ENCODE measurements at regions not wholly inside any gene's neighbourhood (a gene's known extent, or its start where the extent isn't known, plus 50 kb on each side); places are given as distances from the start of the nearest gene placed in this dataset.

- DNase-seq (ENCODE audit: low read depth): no peak
Measured at GRCh38 chr12:132393245-132393795, 63.9 kb upstream of the GALNT9 start.

- DNase-seq (ENCODE audit: low read depth): no peak
Measured at GRCh38 chr12:132392389-132393244, 63.2 kb upstream of the GALNT9 start.

- no peak for DNase-seq (ENCODE audit: low read depth)
Measured at GRCh38 chr12:132391326-132392041, 62.1 kb upstream of the GALNT9 start.

- DNase-seq (ENCODE audit: low read depth): no peak
Measured at GRCh38 chr12:132390287-132391076, 61.1 kb upstream of the GALNT9 start.

GRCh38 chr12:132389526-132390286 lies 60.3 kb upstream of the GALNT9 start:
- no peak for DNase-seq (ENCODE audit: low read depth)

GRCh38 chr12:132389026-132389425 lies 59.6 kb upstream of the GALNT9 start:
- DNase-seq (ENCODE audit: low read depth): no peak

GRCh38 chr12:132388379-132389015 lies 59.1 kb upstream of the GALNT9 start:
- no peak for DNase-seq (ENCODE audit: low read depth)

- no peak for DNase-seq (ENCODE audit: low read depth)
Measured at GRCh38 chr12:132386926-132387497, 57.6 kb upstream of the GALNT9 start.

GRCh38 chr12:132385923-132386751 lies 56.7 kb upstream of the GALNT9 start:
- DNase-seq (ENCODE audit: low read depth): no peak

GRCh38 chr12:132384916-132385774 lies 55.8 kb upstream of the GALNT9 start:
- DNase-seq (ENCODE audit: low read depth): no peak

GRCh38 chr12:132380641-132381040 lies 51.3 kb upstream of the GALNT9 start:
- no peak for DNase-seq (ENCODE audit: low read depth)

- no peak for DNase-seq (ENCODE audit: low read depth)
Measured at GRCh38 chr12:132379996-132380395, 50.6 kb upstream of the GALNT9 start.

GRCh38 chr12:132379576-132379975 lies 50.2 kb upstream of the GALNT9 start:
- DNase-seq (ENCODE audit: low read depth): no peak

All from activated T-cell treated with anti-CD3 and anti-CD28 coated beads for 1 hour (primary cell).